Naive thymus-derived CD4-positive, alpha-beta T cell (primary cell): ENCODE measurements at regions not wholly inside any gene's neighbourhood (a gene's known extent, or its start where the extent isn't known, plus 50 kb on each side); places are given as distances from the start of the nearest gene placed in this dataset.

Experiments
- ATAC-seq: fragments of 150-1000 bp; cut with Tn5 transposase; 2 replicates; pipeline ENCODE4 v1.10.0; 2021; ENCODE audit warnings: mild to moderate bottlenecking, moderate library complexity
- CTCF ChIA-PET: fragments of 350-600 bp; sonication (Branson Sonifier 250); formaldehyde crosslinking; loops from one replicate; lab custom pipeline; 2021; ENCODE audit warnings: antibody characterized with exemption; lab: Charles Lee
- POLR2A ChIA-PET: fragments of 350-600 bp; sonication (Branson Sonifier 250); formaldehyde crosslinking; loops from one replicate; lab custom pipeline; 2021; ENCODE audit warnings: antibody characterized with exemption, inconsistent platforms; lab: Charles Lee
- DNase-seq, 9 donors: peaks; one replicate each; pipeline versions ENCODE4 v3.0.0 to v3.0.0-alpha.2; 2020 to 2022; ENCODE audit warnings: mixed read lengths in 1 of 9
- H3K27ac ChIP-seq: one replicate; pipeline ENCODE4 v1.7.0; 2013; ENCODE audit warnings: mild to moderate bottlenecking, low read depth, low read length, moderate library complexity
- H3K27me3 ChIP-seq, 2 donors: one replicate each; pipeline ENCODE4 v1.7.0; 2013; ENCODE audit warnings: low read length in 2 of 2, mild to moderate bottlenecking in 2 of 2, moderate library complexity in 2 of 2; ENCODE audit not compliant: control insufficient read depth in 2 of 2, insufficient read depth in 2 of 2
- H3K36me3 ChIP-seq, 3 experiments: 1 replicate in 2 of 3; 2 replicates in 1 of 3; pipeline ENCODE4 v1.7.0; 2013; ENCODE audit warnings: low read length in 3 of 3, mild to moderate bottlenecking in 3 of 3, moderate library complexity in 1 of 3; ENCODE audit not compliant: insufficient read depth in 3 of 3, control insufficient read depth in 2 of 3
- H3K4me1 ChIP-seq, 2 donors: one replicate each; pipeline ENCODE4 v1.7.0; 2013; ENCODE audit warnings: low read length in 2 of 2, mild to moderate bottlenecking in 2 of 2, moderate library complexity in 1 of 2; ENCODE audit not compliant: control insufficient read depth in 2 of 2, insufficient read depth in 2 of 2
- H3K4me3 ChIP-seq: 2 replicates; pipeline ENCODE4 v1.7.0; 2013; ENCODE audit warnings: mild to moderate bottlenecking, low read length
- H3K9me3 ChIP-seq, 3 experiments: 1 replicate in 2 of 3; 2 replicates in 1 of 3; pipeline ENCODE4 v1.7.0; 2013; ENCODE audit warnings: low read length in 3 of 3; ENCODE audit not compliant: control insufficient read depth in 2 of 3
- H3K27ac Mint-ChIP-seq, 9 donors: one replicate each; pipeline ENCODE4 v1.8.0; 2020 to 2022; ENCODE audit warnings: mixed read lengths in 9 of 9, mild to moderate bottlenecking in 8 of 9, moderate library complexity in 5 of 9, inconsistent platforms in 2 of 9
- H3K27me3 Mint-ChIP-seq, 5 donors: one replicate each; pipeline ENCODE4 v1.8.0; 2021 to 2022; ENCODE audit warnings: mixed read lengths in 5 of 5, mild to moderate bottlenecking in 1 of 5
- H3K36me3 Mint-ChIP-seq, 5 donors: one replicate each; pipeline ENCODE4 v1.8.0; 2020 to 2022; ENCODE audit warnings: mixed read lengths in 5 of 5, mild to moderate bottlenecking in 3 of 5, inconsistent platforms in 1 of 5
- H3K4me1 Mint-ChIP-seq, 7 donors: one replicate each; pipeline ENCODE4 v1.8.0; 2020 to 2022; ENCODE audit warnings: mixed read lengths in 7 of 7, mild to moderate bottlenecking in 3 of 7, inconsistent platforms in 1 of 7
- H3K4me3 Mint-ChIP-seq, 10 donors: one replicate each; pipeline ENCODE4 v1.8.0; 2020 to 2022; ENCODE audit warnings: mild to moderate bottlenecking in 10 of 10, mixed read lengths in 10 of 10, moderate library complexity in 6 of 10, inconsistent platforms in 2 of 10
- H3K9me3 Mint-ChIP-seq, 11 donors: one replicate each; pipeline ENCODE4 v1.8.0; 2020 to 2022; ENCODE audit warnings: mixed read lengths in 11 of 11, mild to moderate bottlenecking in 4 of 11, inconsistent platforms in 1 of 11, moderate library complexity in 1 of 11
- intact Hi-C, 2 donors: fragments of 100-400 bp; cut with micrococcal nuclease; formaldehyde crosslinking; loops; one replicate each; pipeline ENCODE4 v1.15.1; 2023

DNA sequence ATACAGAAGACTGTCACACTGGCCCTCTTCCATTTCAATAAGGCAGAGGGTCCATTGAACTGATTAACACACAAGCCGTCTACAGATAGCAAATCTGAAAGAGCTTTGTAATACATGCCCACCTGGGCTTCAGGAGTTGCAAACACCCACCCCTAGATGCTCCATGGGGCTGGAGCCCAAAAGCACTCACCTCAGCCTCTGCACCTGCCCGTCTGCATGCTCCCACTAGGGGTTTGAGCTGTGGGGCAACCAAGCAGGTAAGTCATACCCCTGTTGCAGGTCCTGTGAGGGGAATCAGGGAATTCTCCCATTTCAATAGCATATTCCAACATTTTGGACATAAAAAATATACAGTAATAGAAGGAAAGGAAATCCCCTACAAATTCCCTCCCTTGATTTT, 243.0 kb upstream of the KCNIP4 start:
- no peaks in the 10 kb centered on the region for H3K27me3 Mint-ChIP-seq

DNA sequence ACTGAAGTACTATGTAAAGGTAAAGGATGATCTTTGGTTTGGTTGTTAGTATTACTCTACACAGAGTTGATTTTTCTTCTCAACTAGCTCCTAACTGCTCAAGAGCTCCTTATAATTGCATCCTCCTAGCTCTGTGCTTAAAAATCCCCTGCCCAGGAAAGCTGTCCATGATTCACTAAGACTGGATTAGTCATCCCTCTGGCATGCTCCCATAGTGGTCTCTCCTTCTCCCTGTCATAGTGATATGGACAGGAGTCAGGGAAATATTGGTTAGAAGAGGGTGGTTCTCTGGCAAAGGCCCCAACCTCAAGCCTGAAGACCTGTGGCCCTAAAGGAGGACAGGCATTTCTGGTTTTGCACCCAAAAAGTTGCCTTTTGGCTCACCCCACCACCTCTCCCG, 242.3 kb upstream of the KCNIP4 start:
- H3K27me3 ChIP-seq: no peaks in the 10 kb centered on the region
- no peak for ATAC-seq
- no peaks in the 10 kb centered on the region for H3K4me1 Mint-ChIP-seq
- ChIA-PET POLR2A (no interaction called here), CTCF (no interaction called here)
- no peak overlapping the region for H3K27ac ChIP-seq
- no peaks in the 10 kb centered on the region for H3K36me3 ChIP-seq
- intact Hi-C loops: no loop called here
- H3K9me3 ChIP-seq: no peaks in the 10 kb centered on the region
- no peaks in the 10 kb centered on the region for H3K27me3 Mint-ChIP-seq
- no peaks in the 10 kb centered on the region for H3K36me3 Mint-ChIP-seq
- no peaks in the 10 kb centered on the region for H3K4me1 ChIP-seq
- DNase-seq: no peak
- H3K4me3 Mint-ChIP-seq: no peak overlapping the region
- H3K27ac Mint-ChIP-seq: no peak overlapping the region
- H3K4me3 ChIP-seq: no peak overlapping the region
- peaks cover 0 to 5% (median 0%) of the 10 kb centered on the region in 11 donors for H3K9me3 Mint-ChIP-seq

More for the DNA sequence above, 243.0 kb upstream of the KCNIP4 start:
- Mint-ChIP-seq H3K36me3 (no peaks in the 10 kb centered on the region), H3K9me3 (peaks cover 0 to 7% (median 0%) of the 10 kb centered on the region in 11 donors), H3K27ac (no peak overlapping the region), H3K4me1 (no peaks in the 10 kb centered on the region), H3K4me3 (no peak overlapping the region)
- no peak overlapping the region for H3K27ac ChIP-seq
- no peak overlapping the region for H3K4me3 ChIP-seq
- no peaks in the 10 kb centered on the region for H3K27me3 ChIP-seq
- intact Hi-C loops: no loop called here
- ChIA-PET CTCF (interaction anchor here (0.6 kb wide), 1 partner anchor 103 kb away, joined by 3 read pairs; no protein-coding TSS in a partner anchor), POLR2A (no interaction called here)
- no peaks in the 10 kb centered on the region for H3K36me3 ChIP-seq
- H3K9me3 ChIP-seq: no peaks in the 10 kb centered on the region
- H3K4me1 ChIP-seq: no peaks in the 10 kb centered on the region
- ATAC-seq (no peak), DNase-seq (no peak)

DNA sequence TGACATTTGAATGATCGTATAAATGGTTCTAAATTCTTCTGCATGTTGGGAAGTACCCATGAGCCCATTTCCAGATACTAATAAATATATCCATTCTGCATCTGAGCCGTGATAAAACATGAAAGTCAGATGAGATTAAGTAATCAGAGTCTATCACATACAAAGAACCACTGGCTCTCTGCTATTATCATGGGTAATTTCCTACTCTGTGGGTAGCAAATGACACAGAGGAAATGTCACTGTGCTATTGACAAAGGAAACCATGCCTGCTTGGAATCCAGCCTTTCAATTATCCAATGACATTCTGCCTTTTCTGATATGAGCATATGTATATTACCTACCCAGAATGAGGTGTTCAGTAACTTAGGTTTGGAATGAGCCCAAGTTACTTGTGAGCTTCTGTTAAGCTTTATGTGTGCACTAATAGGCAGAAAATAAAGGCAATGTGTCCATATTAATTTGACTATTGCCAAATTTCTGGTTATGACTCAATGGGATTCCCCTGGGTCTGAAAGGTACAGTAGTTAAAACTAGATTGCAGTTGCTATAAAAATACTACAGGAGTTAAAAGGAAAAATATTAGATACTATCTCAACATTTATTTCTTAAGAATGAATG, 238.7 kb upstream of the KCNIP4 start:
- peaks cover 0 to 5% (median 0%) of the 10 kb centered on the region in 11 donors for H3K9me3 Mint-ChIP-seq
- DNase-seq (no peak), ATAC-seq (no peak)
- no peaks in the 10 kb centered on the region for H3K4me1 Mint-ChIP-seq
- ChIA-PET POLR2A (no interaction called here), CTCF (no interaction called here)
- Histone ChIP-seq H3K27me3 (no peaks in the 10 kb centered on the region), H3K4me3 (no peak overlapping the region), H3K9me3 (no peaks in the 10 kb centered on the region), H3K4me1 (no peaks in the 10 kb centered on the region), H3K27ac (no peak overlapping the region), H3K36me3 (no peaks in the 10 kb centered on the region)
- H3K4me3 Mint-ChIP-seq: no peak overlapping the region
- H3K36me3 Mint-ChIP-seq: no peaks in the 10 kb centered on the region
- intact Hi-C loops: no loop called here
- peaks cover 0 to 5% (median 0%) of the 10 kb centered on the region in 5 donors for H3K27me3 Mint-ChIP-seq
- no peak overlapping the region for H3K27ac Mint-ChIP-seq

DNA sequence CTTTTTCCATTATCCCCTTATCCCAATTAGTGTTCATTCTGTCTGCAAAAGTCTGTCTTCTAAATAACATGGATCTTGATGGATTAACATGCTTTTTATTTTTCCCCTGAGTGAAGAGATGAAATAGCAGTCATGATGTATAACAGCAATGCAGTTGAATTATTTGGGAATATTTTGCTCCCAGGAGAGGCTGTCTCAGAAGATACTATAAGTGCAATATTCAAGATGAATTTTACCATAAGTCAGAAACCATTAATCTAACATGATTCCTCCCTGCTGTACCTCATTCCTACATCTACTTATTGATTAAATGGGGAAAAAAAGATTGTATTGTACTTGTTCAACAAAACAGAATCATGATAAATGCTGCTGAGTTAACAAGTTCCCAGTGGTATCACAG, 233.2 kb upstream of the KCNIP4 start:
- H3K4me3 ChIP-seq: no peak overlapping the region
- peaks cover 0 to 5% (median 0%) of the 10 kb centered on the region in 5 donors for H3K27me3 Mint-ChIP-seq
- intact Hi-C loops: no loop called here
- H3K4me1 ChIP-seq: no peaks in the 10 kb centered on the region
- no peaks in the 10 kb centered on the region for H3K27me3 ChIP-seq
- no peaks in the 10 kb centered on the region for H3K4me1 Mint-ChIP-seq
- ChIA-PET POLR2A (no interaction called here), CTCF (no interaction called here)
- H3K9me3 Mint-ChIP-seq: peaks cover 0 to 7% (median 2%) of the 10 kb centered on the region in 11 donors
- no peaks in the 10 kb centered on the region for H3K36me3 Mint-ChIP-seq
- H3K4me3 Mint-ChIP-seq: no peak overlapping the region
- no peak overlapping the region for H3K27ac Mint-ChIP-seq
- ATAC-seq (no peak), DNase-seq (no peak)
- H3K27ac ChIP-seq: no peak overlapping the region
- no peaks in the 10 kb centered on the region for H3K9me3 ChIP-seq
- no peaks in the 10 kb centered on the region for H3K36me3 ChIP-seq

DNA sequence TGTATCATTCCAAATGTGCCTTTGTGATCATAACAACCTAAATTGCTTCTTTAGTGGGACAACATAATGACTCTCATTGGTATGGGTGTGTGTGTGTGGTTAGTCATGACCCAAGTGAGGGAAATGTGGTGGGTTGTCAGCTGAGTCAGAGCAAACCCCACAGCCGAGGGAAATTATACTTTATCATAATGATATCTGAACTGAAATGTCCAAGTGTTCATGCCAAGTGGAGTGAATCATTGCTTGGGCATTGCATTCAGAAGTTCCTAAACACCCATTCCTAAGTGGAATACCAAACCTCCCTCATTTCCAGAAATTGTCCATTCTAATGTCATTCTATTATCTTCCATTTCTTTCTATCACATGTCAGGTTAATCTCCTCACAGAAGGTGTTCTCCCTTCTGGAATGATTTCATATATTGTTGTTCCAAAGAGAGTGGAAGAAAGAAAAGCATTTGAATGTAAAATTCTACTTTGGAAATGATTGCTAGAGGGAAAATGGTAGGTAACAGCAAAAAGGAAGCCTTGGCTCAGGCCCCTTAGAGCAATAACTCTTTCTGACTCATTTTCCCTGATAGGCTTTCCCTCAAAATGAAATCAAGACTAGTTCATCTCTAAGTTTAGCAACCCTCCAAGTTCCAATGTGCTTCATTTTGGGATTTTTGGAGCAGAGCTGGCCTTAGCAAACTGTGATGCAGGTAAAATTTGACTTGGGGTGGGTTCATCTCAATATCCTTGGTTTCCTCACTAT, 230.7 kb upstream of the KCNIP4 start:
- Mint-ChIP-seq H3K4me3 (no peak overlapping the region), H3K27me3 (no peaks in the 10 kb centered on the region), H3K9me3 (peaks cover 0 to 13% (median 5%) of the 10 kb centered on the region in 11 donors), H3K27ac (no peak overlapping the region), H3K36me3 (no peaks in the 10 kb centered on the region), H3K4me1 (no peaks in the 10 kb centered on the region)
- POLR2A ChIA-PET: no interaction called here
- H3K27me3 ChIP-seq: no peaks in the 10 kb centered on the region
- no peak for DNase-seq
- no peaks in the 10 kb centered on the region for H3K36me3 ChIP-seq
- intact Hi-C loops: no loop called here
- no peak for ATAC-seq
- no peak overlapping the region for H3K4me3 ChIP-seq
- H3K27ac ChIP-seq: no peak overlapping the region
- H3K9me3 ChIP-seq: no peaks in the 10 kb centered on the region
- CTCF ChIA-PET: no interaction called here
- H3K4me1 ChIP-seq: no peaks in the 10 kb centered on the region

DNA sequence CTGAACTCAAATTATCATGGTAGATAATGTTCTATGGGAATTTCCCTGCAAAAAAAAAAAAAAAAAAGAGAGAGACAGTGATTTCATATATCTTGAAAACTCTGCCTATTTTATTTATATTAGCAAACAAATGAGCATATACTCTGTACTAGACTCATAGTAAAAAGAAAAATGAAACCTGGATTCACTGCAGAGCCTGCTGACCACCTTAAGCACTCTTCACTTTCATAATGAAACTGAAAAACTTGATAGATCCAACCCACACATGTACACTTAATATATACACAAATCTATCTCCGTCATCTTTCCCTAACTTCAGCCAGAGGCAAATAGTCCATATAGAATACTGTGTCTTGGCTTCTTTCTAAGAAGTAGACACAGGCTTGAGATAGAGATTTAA, 226.1 kb upstream of the KCNIP4 start:
- peaks cover 0 to 6% (median 0%) of the 10 kb centered on the region in 5 donors for H3K27me3 Mint-ChIP-seq
- no peaks in the 10 kb centered on the region for H3K36me3 ChIP-seq
- no peak overlapping the region for H3K4me3 ChIP-seq
- H3K36me3 Mint-ChIP-seq: no peaks in the 10 kb centered on the region
- H3K9me3 ChIP-seq: no peaks in the 10 kb centered on the region
- H3K27me3 ChIP-seq: no peaks in the 10 kb centered on the region
- H3K27ac Mint-ChIP-seq: no peak overlapping the region
- H3K4me3 Mint-ChIP-seq: no peak overlapping the region
- ATAC-seq (no peak), DNase-seq (no peak)
- intact Hi-C loops: no loop called here
- H3K27ac ChIP-seq: no peak overlapping the region
- no peaks in the 10 kb centered on the region for H3K4me1 Mint-ChIP-seq
- H3K4me1 ChIP-seq: no peaks in the 10 kb centered on the region
- ChIA-PET POLR2A (no interaction called here), CTCF (no interaction called here)
- peaks cover 3 to 13% (median 7%) of the 10 kb centered on the region in 11 donors for H3K9me3 Mint-ChIP-seq

DNA sequence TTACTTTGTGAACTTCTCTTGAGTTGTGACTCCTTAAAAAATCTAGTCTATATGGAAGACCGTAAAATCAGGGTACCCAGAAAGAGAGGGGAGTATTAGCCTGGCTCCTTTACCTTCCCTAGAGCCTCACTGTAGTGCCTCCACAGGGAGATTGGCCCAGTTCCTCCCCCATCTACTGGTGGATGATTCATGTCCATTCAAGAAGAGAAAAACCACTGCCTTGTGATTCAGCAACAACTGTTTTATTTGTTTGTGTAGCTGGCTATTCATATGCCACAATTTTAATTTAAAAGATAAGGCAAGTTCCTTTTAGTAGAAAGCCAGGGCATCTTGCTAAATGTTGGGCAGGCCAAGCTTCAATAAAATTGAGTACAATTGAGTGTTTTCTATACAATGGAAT, 221.8 kb upstream of the KCNIP4 start:
- ChIA-PET POLR2A (no interaction called here), CTCF (no interaction called here)
- intact Hi-C loops: no loop called here

More for the DNA sequence above, 221.8 kb upstream of the KCNIP4 start:
- Mint-ChIP-seq H3K27me3 (peaks cover 0 to 6% (median 0%) of the 10 kb centered on the region in 5 donors), H3K9me3 (peaks cover 0 to 8% (median 3%) of the 10 kb centered on the region in 11 donors), H3K4me3 (no peak overlapping the region), H3K4me1 (no peaks in the 10 kb centered on the region), H3K36me3 (no peaks in the 10 kb centered on the region), H3K27ac (no peak overlapping the region)
- Histone ChIP-seq H3K27ac (no peak overlapping the region), H3K4me3 (no peak overlapping the region), H3K4me1 (no peaks in the 10 kb centered on the region), H3K27me3 (no peaks in the 10 kb centered on the region), H3K9me3 (no peaks in the 10 kb centered on the region), H3K36me3 (no peaks in the 10 kb centered on the region)
- DNase-seq: no peak
- ATAC-seq: no peak
